Gastrocnemius medialis (tissue), 4 donors: ENCODE measurements at regions not wholly inside any gene's neighbourhood (a gene's known extent, or its start where the extent isn't known, plus 50 kb on each side); places are given as distances from the start of the nearest gene placed in this dataset.
"Not testable (repeated sequence)": the region's sequence is repeated elsewhere in the genome, so short reads cannot be mapped to it uniquely, and the experiment has no call there.

Source experiments
- POLR2A ChIP-seq, 2 donors: fragments of 450-650 bp; IDR thresholded peaks; one replicate each; pipeline ENCODE4 v1.6.1; 2017; ENCODE audit warnings: antibody characterized with exemption in 2 of 2, mild to moderate bottlenecking in 2 of 2, moderate library complexity in 2 of 2
- TF ChIP-seq, protein P1 (sequence below), 5 experiments: fragments of 450-650 bp in 3 of 5; fragments of 200-600 bp in 2 of 5; sonication (generic) in 2 of 5; IDR thresholded peaks in 4 of 5; conservative IDR thresholded peaks in 1 of 5; 1 replicate in 4 of 5; 2 replicates in 1 of 5; pipeline ENCODE4 v1.5.1; 2016 to 2019; ENCODE audit warnings: antibody characterized with exemption in 5 of 5, mild to moderate bottlenecking in 3 of 5, moderate library complexity in 3 of 5

DNA sequence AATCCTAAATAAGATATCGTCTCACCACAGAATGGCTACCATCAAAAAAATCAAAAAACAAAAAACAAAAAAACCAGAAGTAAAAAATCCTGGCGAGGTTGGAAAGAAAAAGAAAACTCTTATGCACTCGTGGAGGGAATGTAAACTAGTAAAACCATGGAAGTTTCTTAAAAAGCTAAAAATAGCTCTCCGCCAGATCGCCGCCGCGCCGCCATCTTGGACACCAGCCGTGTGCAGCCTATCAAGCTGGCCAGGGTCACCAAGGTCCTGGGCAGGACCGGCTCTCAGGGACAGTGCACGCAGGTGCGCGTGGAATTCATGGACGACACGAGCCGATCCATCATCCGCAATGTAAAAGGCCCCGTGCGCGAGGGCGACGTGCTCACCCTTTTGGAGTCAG, 71.7 kb downstream of the TBC1D28 start:
- TF ChIP-seq, protein P1, sequence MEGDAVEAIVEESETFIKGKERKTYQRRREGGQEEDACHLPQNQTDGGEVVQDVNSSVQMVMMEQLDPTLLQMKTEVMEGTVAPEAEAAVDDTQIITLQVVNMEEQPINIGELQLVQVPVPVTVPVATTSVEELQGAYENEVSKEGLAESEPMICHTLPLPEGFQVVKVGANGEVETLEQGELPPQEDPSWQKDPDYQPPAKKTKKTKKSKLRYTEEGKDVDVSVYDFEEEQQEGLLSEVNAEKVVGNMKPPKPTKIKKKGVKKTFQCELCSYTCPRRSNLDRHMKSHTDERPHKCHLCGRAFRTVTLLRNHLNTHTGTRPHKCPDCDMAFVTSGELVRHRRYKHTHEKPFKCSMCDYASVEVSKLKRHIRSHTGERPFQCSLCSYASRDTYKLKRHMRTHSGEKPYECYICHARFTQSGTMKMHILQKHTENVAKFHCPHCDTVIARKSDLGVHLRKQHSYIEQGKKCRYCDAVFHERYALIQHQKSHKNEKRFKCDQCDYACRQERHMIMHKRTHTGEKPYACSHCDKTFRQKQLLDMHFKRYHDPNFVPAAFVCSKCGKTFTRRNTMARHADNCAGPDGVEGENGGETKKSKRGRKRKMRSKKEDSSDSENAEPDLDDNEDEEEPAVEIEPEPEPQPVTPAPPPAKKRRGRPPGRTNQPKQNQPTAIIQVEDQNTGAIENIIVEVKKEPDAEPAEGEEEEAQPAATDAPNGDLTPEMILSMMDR (IDR thresholded peaks at IDR 0.05 in 4 of 5, conservative IDR thresholded peaks at IDR 0.05 in 1 of 5), result not testable (repeated sequence)
- not testable (repeated sequence) for TF ChIP-seq POLR2A (IDR thresholded peaks at IDR 0.05)
